ENCODE measurements at regions not wholly inside any gene's neighbourhood (a gene's known extent, or its start where the extent isn't known, plus 50 kb on each side); places are given as distances from the start of the nearest gene placed in this dataset.

- no peak for DNase-seq
Measured at GRCh38 chr18:45548614-45549013, 66.7 kb upstream of the SLC14A2 start.

DNA sequence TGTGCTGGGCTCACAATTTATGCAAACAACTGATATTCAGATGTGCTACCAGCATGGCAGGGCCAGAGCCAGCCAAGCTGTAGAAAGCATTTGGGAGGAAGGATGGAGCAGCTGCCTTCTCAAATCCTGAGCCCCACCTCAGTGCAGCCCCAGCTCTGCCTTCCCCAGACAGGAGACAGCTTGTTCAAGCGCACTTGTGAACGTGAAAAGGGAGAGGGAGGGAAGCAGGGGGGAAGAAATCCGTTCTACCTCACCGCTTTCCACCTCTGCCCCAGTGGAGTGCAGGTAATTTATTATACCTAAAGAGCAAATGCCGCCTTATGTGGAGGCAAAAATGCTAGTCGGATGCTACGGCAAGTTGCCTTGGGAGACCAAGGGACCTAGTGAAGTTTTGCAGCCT, 66.0 kb upstream of the SLC14A2 start:
- no peak for DNase-seq

DNA sequence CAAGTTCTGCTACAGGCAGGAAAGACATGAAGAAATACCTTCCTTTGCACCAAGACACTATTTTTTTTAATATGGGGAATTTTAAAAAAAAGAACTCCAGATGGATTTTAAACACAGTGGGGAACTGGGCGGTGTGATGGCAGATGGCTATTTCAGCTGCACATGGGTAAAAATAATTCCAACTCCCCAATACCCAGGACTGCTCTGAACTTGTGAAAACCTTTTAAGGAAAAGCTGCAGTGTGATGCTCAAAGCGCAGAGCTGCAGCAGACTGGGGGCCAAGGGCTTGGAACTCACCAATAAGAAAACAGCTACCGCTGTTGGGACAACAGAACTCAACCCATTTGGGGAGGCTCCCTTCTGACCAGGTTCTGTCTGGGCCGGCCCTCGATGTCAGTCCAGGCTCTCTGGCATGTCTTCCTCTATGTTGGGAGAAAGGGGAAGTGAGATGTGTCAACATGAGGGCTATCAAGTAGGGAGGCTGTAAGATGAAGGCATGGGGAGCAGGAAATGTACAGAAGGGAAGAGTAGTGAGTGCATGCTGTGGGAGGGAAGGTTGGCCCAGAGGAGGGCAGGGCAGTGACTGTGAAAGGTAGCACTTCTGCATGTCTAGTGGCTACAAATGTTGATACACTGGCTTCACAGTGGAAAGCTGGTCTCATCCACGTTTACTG, 64.0 kb upstream of the SLC14A2 start:
- no peak for DNase-seq

DNA sequence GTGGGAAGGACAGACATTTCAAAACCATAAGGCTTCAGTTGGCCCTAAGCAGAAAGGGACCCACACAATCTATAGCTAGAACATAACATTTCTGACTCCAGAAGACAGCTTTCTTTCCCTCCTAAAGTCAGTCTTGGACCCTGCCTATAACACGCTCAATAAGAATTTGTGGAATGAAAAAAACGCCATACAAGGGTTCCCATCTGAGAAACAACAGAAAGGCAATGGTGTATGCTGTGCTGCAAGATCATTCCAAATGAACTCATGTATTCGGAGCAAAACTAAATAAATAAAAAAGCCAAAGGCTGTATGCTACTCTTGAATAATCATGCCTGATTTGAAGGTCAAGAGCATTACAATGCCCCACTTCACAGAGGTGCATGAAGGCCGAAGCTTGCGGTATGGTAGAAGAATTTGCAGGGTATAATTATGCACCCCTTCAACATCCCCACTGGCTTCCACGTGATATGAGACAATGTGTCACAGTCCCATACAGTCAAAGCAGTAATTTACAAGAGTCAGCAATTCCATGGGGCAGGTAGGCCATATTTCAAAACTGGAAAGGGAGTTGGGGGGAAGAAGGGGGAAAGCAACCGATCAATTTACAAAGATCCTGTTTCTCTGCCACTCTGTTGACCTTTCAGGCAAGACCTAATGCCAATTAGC, 61.4 kb upstream of the SLC14A2 start:
- DNase-seq, result no peak

- DNase-seq, result no peak
Measured at GRCh38 chr18:45554389-45554737, 60.9 kb upstream of the SLC14A2 start.

DNA sequence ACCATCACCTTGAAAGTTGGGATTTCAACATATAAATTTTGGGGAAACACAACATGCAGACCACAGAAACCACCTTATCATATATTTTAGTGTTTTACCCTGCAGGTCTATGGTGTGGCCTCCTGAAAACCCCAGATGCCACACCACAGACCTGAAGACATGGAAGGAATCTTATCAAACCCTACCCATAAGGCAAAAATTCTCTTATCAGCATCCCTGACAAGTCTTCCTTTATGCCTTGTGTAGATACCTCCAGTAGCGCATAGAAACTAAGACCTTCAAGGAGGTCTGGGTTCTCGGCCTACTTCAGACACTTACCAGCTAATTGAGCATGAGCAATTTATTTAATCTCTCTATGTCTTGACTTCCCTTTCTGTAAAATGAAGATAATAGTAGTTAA, 59.1 kb upstream of the SLC14A2 start:
- no peak for DNase-seq

GRCh38 chr18:45557287-45557686, 58.0 kb upstream of the SLC14A2 start:
- DNase-seq, result no peak

- DNase-seq, result no peak
Measured at GRCh38 chr18:45557779-45558178, 57.5 kb upstream of the SLC14A2 start.

DNA sequence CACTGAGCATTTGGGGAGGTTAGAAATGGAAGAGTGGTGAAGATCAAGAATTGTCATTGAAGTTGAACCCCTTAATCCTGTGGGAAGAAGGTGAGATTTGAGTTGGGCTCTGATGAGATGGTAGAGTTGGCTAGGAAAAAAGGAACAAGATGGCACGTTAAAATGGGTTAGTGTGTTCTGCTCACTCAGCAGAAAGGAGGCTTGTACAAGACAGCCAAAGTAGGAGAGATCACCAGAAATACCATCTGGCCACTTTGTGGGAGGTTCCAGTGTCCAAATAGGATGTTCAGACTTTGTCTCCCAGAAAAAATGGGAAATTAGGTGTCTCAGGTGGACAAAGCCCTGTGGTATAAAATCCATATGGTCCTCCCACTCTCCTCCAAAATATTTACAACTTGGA, 56.0 kb upstream of the SLC14A2 start:
- DNase-seq, result no peak

DNA sequence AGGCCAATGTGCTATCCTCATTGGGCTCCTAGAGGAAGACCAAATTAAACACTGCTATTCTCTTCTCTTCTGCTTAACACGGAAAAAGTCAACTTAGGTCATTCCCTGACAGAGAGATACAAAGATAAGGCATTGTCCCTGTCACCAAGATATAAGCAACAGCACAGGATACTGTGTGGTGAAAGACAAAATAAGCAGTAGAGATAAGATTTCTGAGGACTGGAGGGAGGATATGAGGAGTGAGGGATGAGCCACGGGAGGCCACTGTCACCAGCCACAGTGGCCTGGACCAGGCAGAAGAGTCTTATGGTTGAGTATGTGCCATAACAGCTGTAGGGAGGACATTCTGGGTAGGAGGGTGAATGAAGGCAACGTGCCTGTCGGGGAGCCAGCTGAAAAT, 54.4 kb upstream of the SLC14A2 start:
- DNase-seq, result no peak

DNA sequence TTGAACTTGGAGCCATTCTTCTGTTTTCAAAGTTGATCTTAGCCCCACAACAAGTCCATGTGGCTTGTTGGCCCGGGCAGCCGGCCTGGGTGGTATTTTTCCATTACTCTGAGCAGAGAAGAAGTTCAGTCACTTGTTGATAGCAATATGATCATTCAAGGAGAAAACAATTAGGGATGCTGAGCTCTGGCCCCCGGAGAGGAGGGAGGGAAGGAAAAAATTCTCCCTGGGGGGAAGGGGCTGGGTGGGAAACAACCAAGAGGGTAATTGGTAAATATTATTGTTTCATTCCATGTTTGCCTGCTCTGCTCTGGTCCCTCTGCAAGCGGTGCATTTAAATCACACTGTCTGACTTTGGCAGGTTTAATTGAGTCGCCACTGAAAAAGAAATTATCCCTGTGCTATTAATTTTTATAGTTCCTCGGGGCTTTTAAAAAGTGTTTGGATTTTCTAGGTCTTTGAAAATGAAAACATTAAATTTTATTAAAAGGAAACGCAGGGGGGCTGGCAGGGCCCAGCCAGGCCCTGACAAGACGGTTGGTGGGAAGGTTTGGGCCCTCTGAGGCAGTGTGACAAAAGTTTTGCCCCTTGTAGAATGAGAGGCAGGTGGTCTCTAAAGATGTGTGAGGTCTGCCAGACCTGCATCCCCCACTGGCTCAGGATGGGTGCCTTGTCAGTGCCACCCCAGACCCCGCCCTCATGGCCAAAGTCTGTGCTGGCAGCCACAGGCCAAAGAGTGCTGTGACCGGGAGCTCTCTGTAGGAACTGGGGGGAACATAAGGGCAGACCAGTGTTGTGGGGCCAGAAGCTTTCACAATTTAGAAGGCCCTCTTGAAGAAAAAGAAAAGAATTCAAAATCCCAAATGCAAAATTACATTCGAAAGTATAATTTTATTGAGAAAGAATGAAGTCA, 52.5 kb upstream of the SLC14A2 start:
- DNase-seq, result no peak

DNA sequence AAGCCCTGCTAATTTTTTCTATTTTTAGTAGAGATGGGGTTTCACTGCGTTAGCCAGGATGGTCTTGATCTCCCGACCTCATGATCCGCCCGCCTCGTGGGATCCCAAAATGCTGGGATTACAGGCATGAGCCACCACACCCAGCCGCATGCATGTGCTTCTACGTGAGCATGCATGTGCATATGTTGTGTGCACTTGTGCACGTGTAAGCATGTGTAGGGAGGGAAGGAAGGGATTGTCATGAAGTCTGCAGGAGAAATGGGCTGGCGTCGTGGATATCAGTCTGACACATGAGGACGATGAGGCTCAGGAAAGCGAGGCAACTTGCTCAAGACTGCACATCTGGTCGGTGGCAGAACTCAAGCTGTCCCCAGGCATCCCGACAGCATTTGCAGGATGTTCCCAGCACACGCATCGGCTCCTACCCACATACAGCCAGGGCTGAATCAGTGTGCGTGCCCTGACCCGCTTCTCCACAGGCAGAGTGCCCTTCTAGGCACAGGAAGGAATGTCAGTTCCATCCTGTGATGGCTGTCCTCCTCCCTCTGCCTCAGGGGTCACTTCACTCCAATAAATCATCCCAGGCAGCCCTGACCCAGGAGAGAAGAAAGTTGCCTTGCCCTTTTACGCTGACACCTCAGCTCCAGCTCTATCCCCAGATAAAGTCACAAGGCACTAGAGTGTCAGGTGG, 49.9 kb upstream of the SLC14A2 start:
- DNase-seq, result no peak

Data from activated CD4-positive, CD25-positive, alpha-beta regulatory T cell (primary cell).